Activated naive CD8-positive, alpha-beta T cell treated with anti-CD3 and anti-CD28 coated beads for 36 hours (primary cell): ENCODE measurements at regions not wholly inside any gene's neighbourhood (a gene's known extent, or its start where the extent isn't known, plus 50 kb on each side); places are given as distances from the start of the nearest gene placed in this dataset.
"Not testable (repeated sequence)": the region's sequence is repeated elsewhere in the genome, so short reads cannot be mapped to it uniquely, and the experiment has no call there.

Source experiments
- DNase-seq: peaks from one replicate; pipeline ENCODE4 v3.0.0; 2021
- H3K27ac Mint-ChIP-seq: one replicate; pipeline ENCODE4 v1.8.0; 2022; ENCODE audit warnings: mild to moderate bottlenecking, moderate library complexity, mixed read lengths
- H3K27me3 Mint-ChIP-seq: one replicate; pipeline ENCODE4 v1.8.0; 2022; ENCODE audit warnings: mild to moderate bottlenecking, mixed read lengths
- H3K36me3 Mint-ChIP-seq: one replicate; pipeline ENCODE4 v1.8.0; 2021; ENCODE audit warnings: mild to moderate bottlenecking, mixed read lengths
- H3K4me1 Mint-ChIP-seq: one replicate; pipeline ENCODE4 v1.8.0; 2021; ENCODE audit warnings: mixed read lengths
- H3K4me3 Mint-ChIP-seq: one replicate; pipeline ENCODE4 v1.8.0; 2022; ENCODE audit warnings: mild to moderate bottlenecking, moderate library complexity, mixed read lengths
- H3K9me3 Mint-ChIP-seq: one replicate; pipeline ENCODE4 v1.8.0; 2022; ENCODE audit warnings: mixed read lengths

GRCh38 chr1:101122452-101123166 is 97.0 kb upstream of the DPH5 start:
- peak overlapping the region; percentile 82 for H3K27ac Mint-ChIP-seq
- H3K4me1 Mint-ChIP-seq, result peaks cover 43% of the 10 kb centered on the region
- H3K27me3 Mint-ChIP-seq, result no peaks in the 10 kb centered on the region
- peaks cover 9% of the 10 kb centered on the region for H3K36me3 Mint-ChIP-seq
- H3K9me3 Mint-ChIP-seq, result peaks cover 7% of the 10 kb centered on the region
- DNase-seq, result peak; percentile 13
- peak overlapping the region; percentile 33 for H3K4me3 Mint-ChIP-seq

GRCh38 chr1:101121975-101122374 is 96.4 kb upstream of the DPH5 start:
- Mint-ChIP-seq H3K4me3 (peak overlapping the region; percentile 33), H3K4me1 (peaks cover 44% of the 10 kb centered on the region), H3K27ac (peak overlapping the region; percentile 82), H3K36me3 (peaks cover 9% of the 10 kb centered on the region), H3K9me3 (peaks cover 7% of the 10 kb centered on the region), H3K27me3 (no peaks in the 10 kb centered on the region)
- no peak for DNase-seq

GRCh38 chr1:101121504-101121903 is 95.9 kb upstream of the DPH5 start:
- Mint-ChIP-seq H3K4me3 (no peak overlapping the region), H3K27ac (peak overlapping the region; percentile 82), H3K9me3 (peaks cover 7% of the 10 kb centered on the region), H3K36me3 (peaks cover 9% of the 10 kb centered on the region), H3K4me1 (peaks cover 45% of the 10 kb centered on the region), H3K27me3 (no peaks in the 10 kb centered on the region)
- no peak for DNase-seq

- Mint-ChIP-seq H3K27ac (peak overlapping the region; percentile 82), H3K9me3 (peaks cover 7% of the 10 kb centered on the region), H3K4me3 (no peak overlapping the region), H3K4me1 (peaks cover 50% of the 10 kb centered on the region), H3K27me3 (no peaks in the 10 kb centered on the region), H3K36me3 (peaks cover 9% of the 10 kb centered on the region)
- no peak for DNase-seq
Measured at GRCh38 chr1:101120868-101121267, 95.3 kb upstream of the DPH5 start.

GRCh38 chr1:101119289-101119688 is 93.7 kb upstream of the DPH5 start:
- Mint-ChIP-seq H3K9me3 (peaks cover 3% of the 10 kb centered on the region), H3K36me3 (peaks cover 5% of the 10 kb centered on the region), H3K4me1 (peaks cover 51% of the 10 kb centered on the region), H3K4me3 (no peak overlapping the region), H3K27me3 (no peaks in the 10 kb centered on the region), H3K27ac (peak overlapping the region; percentile 9)
- DNase-seq, result no peak

GRCh38 chr1:101116006-101116405 is 90.4 kb upstream of the DPH5 start:
- peaks cover 24% of the 10 kb centered on the region for H3K36me3 Mint-ChIP-seq
- no peak overlapping the region for H3K27ac Mint-ChIP-seq
- H3K27me3 Mint-ChIP-seq, result no peaks in the 10 kb centered on the region
- H3K9me3 Mint-ChIP-seq, result peaks cover 11% of the 10 kb centered on the region
- peaks cover 46% of the 10 kb centered on the region for H3K4me1 Mint-ChIP-seq
- no peak for DNase-seq
- no peak overlapping the region for H3K4me3 Mint-ChIP-seq

- Mint-ChIP-seq H3K27me3 (no peaks in the 10 kb centered on the region), H3K36me3 (peaks cover 27% of the 10 kb centered on the region), H3K27ac (no peak overlapping the region), H3K4me1 (peaks cover 48% of the 10 kb centered on the region), H3K9me3 (peaks cover 13% of the 10 kb centered on the region), H3K4me3 (no peak overlapping the region)
- no peak for DNase-seq
Measured at GRCh38 chr1:101115112-101115511, 89.5 kb upstream of the DPH5 start.

- peaks cover 15% of the 10 kb centered on the region for H3K9me3 Mint-ChIP-seq
- H3K4me1 Mint-ChIP-seq, result peaks cover 46% of the 10 kb centered on the region
- H3K4me3 Mint-ChIP-seq, H3K27ac Mint-ChIP-seq, H3K27me3 Mint-ChIP-seq, DNase-seq: not testable (repeated sequence)
- peaks cover 30% of the 10 kb centered on the region for H3K36me3 Mint-ChIP-seq
Measured at GRCh38 chr1:101114128-101114527, 88.5 kb upstream of the DPH5 start.

- peaks cover 33% of the 10 kb centered on the region for H3K36me3 Mint-ChIP-seq
- H3K4me3 Mint-ChIP-seq, result no peak overlapping the region
- peaks cover 52% of the 10 kb centered on the region for H3K4me1 Mint-ChIP-seq
- no peaks in the 10 kb centered on the region for H3K27me3 Mint-ChIP-seq
- H3K27ac Mint-ChIP-seq, result peak overlapping the region; percentile 88
- H3K9me3 Mint-ChIP-seq, result peaks cover 17% of the 10 kb centered on the region
- peak; percentile 63 for DNase-seq
Measured at GRCh38 chr1:101112051-101112780, 86.6 kb upstream of the DPH5 start.

- Mint-ChIP-seq H3K36me3 (peaks cover 33% of the 10 kb centered on the region), H3K9me3 (peaks cover 17% of the 10 kb centered on the region), H3K4me1 (peaks cover 55% of the 10 kb centered on the region), H3K27me3 (no peaks in the 10 kb centered on the region), H3K4me3 (no peak overlapping the region), H3K27ac (peak overlapping the region; percentile 83)
- no peak for DNase-seq
Measured at GRCh38 chr1:101111461-101111860, 85.9 kb upstream of the DPH5 start.

GRCh38 chr1:101109791-101110190 is 84.2 kb upstream of the DPH5 start:
- Mint-ChIP-seq H3K27me3 (no peaks in the 10 kb centered on the region), H3K4me1 (peaks cover 47% of the 10 kb centered on the region), H3K27ac (peak overlapping the region; percentile 66), H3K36me3 (peaks cover 33% of the 10 kb centered on the region), H3K4me3 (no peak overlapping the region), H3K9me3 (peaks cover 17% of the 10 kb centered on the region)
- no peak for DNase-seq

- no peak for DNase-seq
- H3K4me1 Mint-ChIP-seq, result peaks cover 44% of the 10 kb centered on the region
- no peak overlapping the region for H3K27ac Mint-ChIP-seq
- no peak overlapping the region for H3K4me3 Mint-ChIP-seq
- H3K36me3 Mint-ChIP-seq, result peaks cover 25% of the 10 kb centered on the region
- no peaks in the 10 kb centered on the region for H3K27me3 Mint-ChIP-seq
- peaks cover 11% of the 10 kb centered on the region for H3K9me3 Mint-ChIP-seq
Measured at GRCh38 chr1:101108111-101108500, 82.5 kb upstream of the DPH5 start.

GRCh38 chr1:101107496-101108110 is 82.0 kb upstream of the DPH5 start:
- no peaks in the 10 kb centered on the region for H3K27me3 Mint-ChIP-seq
- DNase-seq, result no peak
- peaks cover 21% of the 10 kb centered on the region for H3K36me3 Mint-ChIP-seq
- peaks cover 42% of the 10 kb centered on the region for H3K4me1 Mint-ChIP-seq
- peaks cover 9% of the 10 kb centered on the region for H3K9me3 Mint-ChIP-seq
- H3K4me3 Mint-ChIP-seq, result no peak overlapping the region
- H3K27ac Mint-ChIP-seq, result no peak overlapping the region

- H3K27me3 Mint-ChIP-seq, result no peaks in the 10 kb centered on the region
- H3K27ac Mint-ChIP-seq, result no peak overlapping the region
- no peak for DNase-seq
- H3K36me3 Mint-ChIP-seq, result peaks cover 13% of the 10 kb centered on the region
- H3K4me3 Mint-ChIP-seq, result no peak overlapping the region
- H3K4me1 Mint-ChIP-seq, result peaks cover 28% of the 10 kb centered on the region
- H3K9me3 Mint-ChIP-seq, result peaks cover 6% of the 10 kb centered on the region
Measured at GRCh38 chr1:101105877-101106276, 80.3 kb upstream of the DPH5 start.

GRCh38 chr1:101102426-101103156 is 77.0 kb upstream of the DPH5 start:
- peaks cover 17% of the 10 kb centered on the region for H3K4me1 Mint-ChIP-seq
- no peaks in the 10 kb centered on the region for H3K27me3 Mint-ChIP-seq
- no peak for DNase-seq
- H3K36me3 Mint-ChIP-seq, result no peaks in the 10 kb centered on the region
- H3K9me3 Mint-ChIP-seq, result no peaks in the 10 kb centered on the region
- H3K4me3 Mint-ChIP-seq, result no peak overlapping the region
- H3K27ac Mint-ChIP-seq, result no peak overlapping the region
